Activated T-helper 2 cell treated with anti-CD3 and anti-CD28 coated beads, Interferon-gamma antibody, Interleukin-2, Interleukin-4, amounts not matched to agents 10 μg/mL and 5 μg/mL and 100 μg/mL, durations not matched to agents 14 hours and 24 hours and 36 hours (primary cell): ENCODE measurements at regions not wholly inside any gene's neighbourhood (a gene's known extent, or its start where the extent isn't known, plus 50 kb on each side); places are given as distances from the start of the nearest gene placed in this dataset.
"Not testable (repeated sequence)": the region's sequence is repeated elsewhere in the genome, so short reads cannot be mapped to it uniquely, and the experiment has no call there.

Source experiments
- DNase-seq: peaks from one replicate; pipeline ENCODE4 v3.0.0; 2021; ENCODE audit warnings: low spot score
- H3K27ac Mint-ChIP-seq: one replicate; pipeline ENCODE4 v1.8.0; 2021; ENCODE audit warnings: mixed read lengths
- H3K27me3 Mint-ChIP-seq: one replicate; pipeline ENCODE4 v1.8.0; 2021; ENCODE audit warnings: low read depth, mixed read lengths
- H3K36me3 Mint-ChIP-seq: one replicate; pipeline ENCODE4 v1.8.0; 2021; ENCODE audit warnings: low read depth, mixed read lengths
- H3K4me1 Mint-ChIP-seq: one replicate; pipeline ENCODE4 v1.8.0; 2021; ENCODE audit warnings: low read depth, mixed read lengths
- H3K4me3 Mint-ChIP-seq: one replicate; pipeline ENCODE4 v1.8.0; 2021; ENCODE audit warnings: low read depth, mild to moderate bottlenecking, moderate library complexity, mixed read lengths
- H3K9me3 Mint-ChIP-seq: one replicate; pipeline ENCODE4 v1.8.0; 2021; ENCODE audit warnings: mixed read lengths
- intact Hi-C: fragments of 100-400 bp; cut with micrococcal nuclease; formaldehyde crosslinking; loops from one replicate; pipeline ENCODE4 v1.15.1; 2023

GRCh38 chr10:124171561-124171960 lies 78.2 kb upstream of the CHST15 start:
- no peaks in the 10 kb centered on the region for H3K36me3 Mint-ChIP-seq
- intact Hi-C loops = no loop called here
- no peak overlapping the region for H3K27ac Mint-ChIP-seq
- no peak for DNase-seq
- H3K4me1 Mint-ChIP-seq = peaks cover 3% of the 10 kb centered on the region
- no peaks in the 10 kb centered on the region for H3K27me3 Mint-ChIP-seq
- H3K9me3 Mint-ChIP-seq = no peaks in the 10 kb centered on the region
- H3K4me3 Mint-ChIP-seq = no peak overlapping the region

DNA sequence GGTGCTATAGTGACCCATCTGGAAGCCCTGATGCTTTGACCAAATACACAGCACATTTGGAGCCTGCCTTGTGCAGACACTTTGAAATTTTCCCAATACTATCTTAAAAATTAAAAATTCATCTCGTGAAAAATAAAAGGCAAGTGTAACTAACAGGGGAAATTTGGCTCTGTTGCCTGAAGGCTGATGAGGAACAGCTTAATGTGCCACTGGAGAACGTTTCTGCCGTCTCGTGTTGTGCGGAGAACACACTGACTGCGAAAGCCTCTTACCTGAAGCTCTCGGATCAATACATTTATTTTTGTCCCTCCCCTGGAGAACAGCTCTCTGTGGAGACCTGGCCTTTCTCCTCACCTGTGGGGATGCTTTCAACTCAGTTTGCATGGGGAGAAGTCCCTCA lies 77.2 kb upstream of the CHST15 start:
- no peaks in the 10 kb centered on the region for H3K27me3 Mint-ChIP-seq
- intact Hi-C loops = no loop called here
- H3K4me3 Mint-ChIP-seq = no peak overlapping the region
- DNase-seq = no peak
- H3K9me3 Mint-ChIP-seq = no peaks in the 10 kb centered on the region
- H3K36me3 Mint-ChIP-seq = no peaks in the 10 kb centered on the region
- no peaks in the 10 kb centered on the region for H3K4me1 Mint-ChIP-seq
- no peak overlapping the region for H3K27ac Mint-ChIP-seq

GRCh38 chr10:124168991-124169802 lies 75.8 kb upstream of the CHST15 start:
- Mint-ChIP-seq H3K27me3 (peaks cover 5% of the 10 kb centered on the region), H3K9me3 (no peaks in the 10 kb centered on the region), H3K36me3 (no peaks in the 10 kb centered on the region), H3K4me3 (no peak overlapping the region), H3K4me1 (no peaks in the 10 kb centered on the region), H3K27ac (no peak overlapping the region)
- DNase-seq = no peak
- intact Hi-C loops = no loop called here

GRCh38 chr10:124168581-124168980 lies 75.2 kb upstream of the CHST15 start:
- H3K4me3 Mint-ChIP-seq = no peak overlapping the region
- H3K4me1 Mint-ChIP-seq = no peaks in the 10 kb centered on the region
- no peaks in the 10 kb centered on the region for H3K9me3 Mint-ChIP-seq
- H3K36me3 Mint-ChIP-seq = no peaks in the 10 kb centered on the region
- no peak for DNase-seq
- intact Hi-C loops = no loop called here
- peaks cover 5% of the 10 kb centered on the region for H3K27me3 Mint-ChIP-seq
- no peak overlapping the region for H3K27ac Mint-ChIP-seq

DNA sequence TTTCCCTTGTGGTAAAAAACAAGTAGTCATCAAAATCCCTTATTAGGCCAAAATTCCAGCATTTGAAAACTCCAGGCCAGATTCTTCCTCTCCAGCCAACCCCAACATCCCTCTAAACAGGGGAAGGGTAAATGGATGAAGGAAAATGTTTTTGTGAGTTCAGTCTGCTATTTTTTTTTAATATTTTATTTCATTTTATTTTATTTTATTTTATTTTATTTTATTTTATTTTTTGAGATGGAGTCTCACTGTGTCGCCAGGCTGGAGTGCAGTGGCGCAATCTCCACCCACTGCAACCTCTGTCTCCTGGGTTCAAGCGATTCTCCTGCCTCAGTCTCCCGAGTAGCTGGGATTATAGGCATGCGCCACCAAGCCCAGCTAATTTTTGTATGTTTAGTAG lies 74.5 kb upstream of the CHST15 start:
- H3K36me3 Mint-ChIP-seq, H3K4me3 Mint-ChIP-seq, H3K4me1 Mint-ChIP-seq, H3K27ac Mint-ChIP-seq, DNase-seq, H3K27me3 Mint-ChIP-seq, intact Hi-C loops, H3K9me3 Mint-ChIP-seq: not testable (repeated sequence)

GRCh38 chr10:124166431-124167125 lies 73.2 kb upstream of the CHST15 start:
- intact Hi-C loops = no loop called here
- Mint-ChIP-seq H3K4me3 (no peak overlapping the region), H3K4me1 (no peaks in the 10 kb centered on the region), H3K27me3 (peaks cover 9% of the 10 kb centered on the region), H3K27ac (no peak overlapping the region), H3K9me3 (no peaks in the 10 kb centered on the region), H3K36me3 (no peaks in the 10 kb centered on the region)
- no peak for DNase-seq

- Mint-ChIP-seq H3K36me3 (no peaks in the 10 kb centered on the region), H3K9me3 (no peaks in the 10 kb centered on the region), H3K4me1 (no peaks in the 10 kb centered on the region), H3K4me3 (no peak overlapping the region), H3K27me3 (peaks cover 9% of the 10 kb centered on the region), H3K27ac (no peak overlapping the region)
- intact Hi-C loops = no loop called here
- no peak for DNase-seq
Measured at GRCh38 chr10:124165827-124166226, 72.4 kb upstream of the CHST15 start.

DNA sequence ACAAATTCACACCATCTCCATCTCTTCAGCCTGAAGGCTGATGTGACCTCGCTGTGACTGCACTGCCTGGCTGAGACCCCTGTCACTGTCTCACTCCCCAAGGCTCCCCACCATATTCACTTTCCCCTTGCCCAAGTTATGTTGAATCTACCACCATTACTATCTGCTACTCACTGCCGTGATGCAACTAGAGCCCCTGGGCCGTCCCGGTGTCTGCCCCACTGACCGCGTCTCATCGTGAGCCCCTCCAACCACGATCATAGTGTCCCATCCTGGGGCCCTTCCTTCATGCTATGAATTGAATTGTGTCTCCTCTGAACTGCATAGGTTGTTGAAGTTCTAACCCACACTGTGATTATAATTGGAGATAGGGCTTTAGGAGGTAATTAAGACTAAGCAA lies 71.9 kb upstream of the CHST15 start:
- no peak for DNase-seq
- Mint-ChIP-seq H3K4me3 (no peak overlapping the region), H3K27me3 (peaks cover 9% of the 10 kb centered on the region), H3K4me1 (no peaks in the 10 kb centered on the region), H3K9me3 (no peaks in the 10 kb centered on the region), H3K27ac (no peak overlapping the region), H3K36me3 (no peaks in the 10 kb centered on the region)
- intact Hi-C loops = no loop called here

- Mint-ChIP-seq H3K27ac (no peak overlapping the region), H3K4me1 (no peaks in the 10 kb centered on the region), H3K9me3 (no peaks in the 10 kb centered on the region), H3K36me3 (no peaks in the 10 kb centered on the region), H3K27me3 (peaks cover 11% of the 10 kb centered on the region), H3K4me3 (no peak overlapping the region)
- no peak for DNase-seq
- intact Hi-C loops = no loop called here
Measured at GRCh38 chr10:124164264-124164663, 70.9 kb upstream of the CHST15 start.

GRCh38 chr10:124162774-124163354 lies 69.5 kb upstream of the CHST15 start:
- Mint-ChIP-seq H3K4me3 (no peak overlapping the region), H3K27me3 (peaks cover 12% of the 10 kb centered on the region), H3K27ac (no peak overlapping the region), H3K4me1 (no peaks in the 10 kb centered on the region), H3K36me3 (no peaks in the 10 kb centered on the region), H3K9me3 (no peaks in the 10 kb centered on the region)
- intact Hi-C loops = no loop called here
- DNase-seq = no peak

DNA sequence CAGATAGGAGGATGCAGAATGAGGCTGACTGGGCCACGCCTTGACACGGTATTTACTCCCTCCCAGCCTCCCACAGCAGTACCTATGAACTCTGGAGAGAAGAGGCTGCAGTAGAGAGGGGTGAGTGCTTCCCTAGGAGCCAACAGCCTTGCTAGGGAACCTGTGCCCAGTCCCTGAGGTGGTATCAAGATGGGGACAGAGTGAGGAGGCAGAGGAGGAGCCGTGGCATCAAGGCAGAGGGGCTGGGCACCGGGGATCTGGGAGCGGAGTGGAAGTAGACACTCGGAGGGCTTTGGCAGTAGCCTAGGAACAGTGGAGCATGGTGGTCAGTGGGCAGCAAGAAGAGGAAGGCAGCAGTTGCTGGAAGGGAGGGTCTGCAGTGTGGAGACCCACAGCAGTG lies 68.7 kb upstream of the CHST15 start:
- H3K4me3 Mint-ChIP-seq = no peak overlapping the region
- no peaks in the 10 kb centered on the region for H3K4me1 Mint-ChIP-seq
- intact Hi-C loops = no loop called here
- H3K9me3 Mint-ChIP-seq = no peaks in the 10 kb centered on the region
- DNase-seq = no peak
- H3K36me3 Mint-ChIP-seq = no peaks in the 10 kb centered on the region
- no peak overlapping the region for H3K27ac Mint-ChIP-seq
- peaks cover 14% of the 10 kb centered on the region for H3K27me3 Mint-ChIP-seq

DNA sequence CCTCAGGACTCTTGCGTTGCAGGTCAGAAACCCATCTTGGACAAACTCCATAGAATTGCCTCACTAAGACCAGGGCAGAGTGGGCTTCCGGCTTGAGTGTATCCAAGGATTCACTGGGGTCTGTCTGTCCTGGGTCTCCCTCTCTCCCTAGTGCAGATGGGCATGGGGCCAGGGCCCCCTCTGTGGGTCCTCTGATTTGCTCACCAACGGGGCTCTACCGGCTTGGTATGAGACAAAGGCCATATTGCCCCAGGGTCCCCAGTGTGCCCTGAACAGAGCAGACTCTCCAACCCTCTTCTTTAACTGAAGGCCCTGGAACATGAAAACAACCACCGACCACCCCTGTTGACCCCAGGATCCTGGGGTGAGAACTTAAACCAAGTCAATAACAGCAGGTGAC lies 68.2 kb upstream of the CHST15 start:
- Mint-ChIP-seq H3K36me3 (no peaks in the 10 kb centered on the region), H3K27ac (no peak overlapping the region), H3K27me3 (peaks cover 14% of the 10 kb centered on the region), H3K9me3 (no peaks in the 10 kb centered on the region), H3K4me1 (no peaks in the 10 kb centered on the region), H3K4me3 (no peak overlapping the region)
- intact Hi-C loops = no loop called here
- no peak for DNase-seq

DNA sequence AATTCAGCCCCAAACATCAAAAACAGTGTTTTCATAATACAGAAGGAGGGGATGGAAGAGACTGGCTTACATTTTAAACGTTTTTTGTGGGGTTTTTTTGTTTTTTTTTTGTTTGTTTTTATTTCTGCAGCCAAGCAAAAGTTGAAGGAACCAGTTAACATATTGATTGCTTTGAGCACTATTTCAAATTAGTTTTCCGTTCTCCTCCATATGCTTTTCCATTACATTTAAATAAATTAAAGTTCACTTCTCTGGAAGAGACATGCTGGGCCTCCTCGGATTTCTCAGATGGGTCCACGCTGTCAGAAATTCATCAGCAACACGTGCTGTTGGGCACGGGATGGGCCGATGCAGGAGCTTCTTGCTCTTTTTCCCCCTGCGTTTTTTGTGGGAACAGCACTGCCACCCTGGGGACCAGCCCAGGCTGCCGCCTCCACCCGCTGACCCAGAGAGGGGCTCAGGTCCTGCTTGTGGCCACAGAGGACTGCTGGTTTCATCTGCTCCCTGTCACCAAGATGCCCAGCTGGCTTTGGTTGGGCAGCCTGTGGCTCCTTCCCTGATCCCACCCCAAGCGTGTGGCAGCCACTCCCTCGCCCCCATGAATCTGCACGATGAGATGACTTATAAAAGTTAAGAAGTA lies 67.7 kb upstream of the CHST15 start:
- Mint-ChIP-seq H3K27me3 (peaks cover 14% of the 10 kb centered on the region), H3K36me3 (no peaks in the 10 kb centered on the region), H3K27ac (no peak overlapping the region), H3K4me1 (no peaks in the 10 kb centered on the region), H3K4me3 (no peak overlapping the region), H3K9me3 (no peaks in the 10 kb centered on the region)
- no peak for DNase-seq
- intact Hi-C loops = no loop called here
